Activated T-cell treated with anti-CD3 and anti-CD28 coated beads for 1 hour (primary cell): ENCODE measurements at regions not wholly inside any gene's neighbourhood (a gene's known extent, or its start where the extent isn't known, plus 50 kb on each side); places are given as distances from the start of the nearest gene placed in this dataset.
"Not testable (repeated sequence)": the region's sequence is repeated elsewhere in the genome, so short reads cannot be mapped to it uniquely, and the experiment has no call there.

ENCODE experiments used
- DNase-seq: peaks from one replicate; pipeline ENCODE4 v3.0.0-alpha.2; 2020; ENCODE audit warnings: low read depth

GRCh38 chr2:122070241-122070731 lies 314.8 kb downstream of the TSN start:
- no peak for DNase-seq

GRCh38 chr2:122072666-122073065 lies 317.2 kb downstream of the TSN start:
- no peak for DNase-seq

- DNase-seq: no peak
Measured at GRCh38 chr2:122074201-122074600, 318.8 kb downstream of the TSN start.

- DNase-seq: no peak
Measured at GRCh38 chr2:122075381-122075780, 319.9 kb downstream of the TSN start.

- no peak for DNase-seq
Measured at GRCh38 chr2:122077114-122077513, 321.7 kb downstream of the TSN start.

GRCh38 chr2:122077771-122078170 lies 322.3 kb downstream of the TSN start:
- DNase-seq: no peak

GRCh38 chr2:122078451-122078850 lies 323.0 kb downstream of the TSN start:
- DNase-seq: no peak

- no peak for DNase-seq
Measured at GRCh38 chr2:122079844-122080243, 324.4 kb downstream of the TSN start.

GRCh38 chr2:122080316-122080715 lies 324.9 kb downstream of the TSN start:
- DNase-seq: no peak

GRCh38 chr2:122080871-122081270 lies 325.4 kb downstream of the TSN start:
- no peak for DNase-seq

- no peak for DNase-seq
Measured at GRCh38 chr2:122081751-122082150, 326.3 kb downstream of the TSN start.

GRCh38 chr2:122083256-122084048 lies 328.0 kb downstream of the TSN start:
- DNase-seq: no peak

- not testable (repeated sequence) for DNase-seq
Measured at GRCh38 chr2:122085672-122086071, 330.2 kb downstream of the TSN start.

GRCh38 chr2:122094557-122094956 lies 339.1 kb downstream of the TSN start:
- no peak for DNase-seq

- DNase-seq: no peak
Measured at GRCh38 chr2:122096761-122097160, 341.3 kb downstream of the TSN start.

GRCh38 chr2:122098306-122098705 lies 342.9 kb downstream of the TSN start:
- no peak for DNase-seq

GRCh38 chr2:122100346-122100745 lies 344.9 kb downstream of the TSN start:
- no peak for DNase-seq

GRCh38 chr2:122100756-122101155 lies 345.3 kb downstream of the TSN start:
- no peak for DNase-seq

- DNase-seq: no peak
Measured at GRCh38 chr2:122101319-122101718, 345.9 kb downstream of the TSN start.

- DNase-seq: no peak
Measured at GRCh38 chr2:122105171-122105876, 349.9 kb downstream of the TSN start.

- no peak for DNase-seq
Measured at GRCh38 chr2:122105877-122106206, 350.4 kb downstream of the TSN start.

- no peak for DNase-seq
Measured at GRCh38 chr2:122108186-122108585, 352.7 kb downstream of the TSN start.

- no peak for DNase-seq
Measured at GRCh38 chr2:122112216-122113005, 357.0 kb downstream of the TSN start.
